Endometrium (tissue), 2 donors: ENCODE measurements at regions not wholly inside any gene's neighbourhood (a gene's known extent, or its start where the extent isn't known, plus 50 kb on each side); places are given as distances from the start of the nearest gene placed in this dataset.

Experiments used
- FAIRE-seq: peaks from 2 replicates; lab custom pipeline; 2012; peaks lifted over from hg19 to GRCh38; lab: Jason Lieb, UNC
- donor health status: control.
- donor health status: control.

DNA sequence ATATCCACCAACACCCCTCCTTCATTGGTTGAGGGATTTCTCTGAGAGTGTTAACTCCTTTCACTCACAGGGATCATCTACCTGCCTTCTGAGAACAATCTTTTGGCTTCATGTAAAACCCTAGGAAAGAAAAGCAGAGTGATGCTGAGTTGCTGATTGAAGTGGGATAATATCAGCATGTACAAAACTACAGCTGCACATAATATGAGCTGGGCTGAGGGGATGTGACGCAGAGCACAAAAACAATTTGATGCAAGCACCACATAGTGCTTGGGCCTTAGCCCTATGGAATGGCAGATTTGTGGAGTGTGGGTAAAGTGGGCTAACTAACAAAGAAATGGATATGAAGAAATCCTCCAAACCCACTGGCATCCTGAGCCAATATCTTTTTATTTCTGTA lies 267.6 kb upstream of the KCNH8 start:
- FAIRE-seq: no peak

GRCh38 chr3:18872466-18872865 lies 275.8 kb upstream of the KCNH8 start:
- no peak for FAIRE-seq

DNA sequence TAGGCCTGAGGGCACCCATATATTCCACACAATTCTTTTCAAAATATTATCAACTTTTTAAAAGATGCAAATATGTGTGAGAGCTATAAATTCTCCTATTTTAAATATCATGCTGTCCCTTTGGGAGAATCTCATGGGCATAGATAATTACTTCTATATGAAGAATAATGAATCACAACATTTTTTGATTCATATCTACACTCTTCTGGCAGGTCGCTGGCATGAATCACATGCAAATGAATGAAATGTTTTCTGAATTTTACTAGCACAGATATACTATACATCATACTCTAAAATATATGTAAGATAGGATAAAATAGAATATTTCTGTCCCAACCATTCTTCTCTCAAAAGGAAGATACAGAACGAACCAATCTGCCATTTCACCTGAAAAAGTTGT lies 277.7 kb upstream of the KCNH8 start:
- FAIRE-seq: no peak

- FAIRE-seq: no peak
Measured at GRCh38 chr3:18870074-18870640, 278.2 kb upstream of the KCNH8 start.

DNA sequence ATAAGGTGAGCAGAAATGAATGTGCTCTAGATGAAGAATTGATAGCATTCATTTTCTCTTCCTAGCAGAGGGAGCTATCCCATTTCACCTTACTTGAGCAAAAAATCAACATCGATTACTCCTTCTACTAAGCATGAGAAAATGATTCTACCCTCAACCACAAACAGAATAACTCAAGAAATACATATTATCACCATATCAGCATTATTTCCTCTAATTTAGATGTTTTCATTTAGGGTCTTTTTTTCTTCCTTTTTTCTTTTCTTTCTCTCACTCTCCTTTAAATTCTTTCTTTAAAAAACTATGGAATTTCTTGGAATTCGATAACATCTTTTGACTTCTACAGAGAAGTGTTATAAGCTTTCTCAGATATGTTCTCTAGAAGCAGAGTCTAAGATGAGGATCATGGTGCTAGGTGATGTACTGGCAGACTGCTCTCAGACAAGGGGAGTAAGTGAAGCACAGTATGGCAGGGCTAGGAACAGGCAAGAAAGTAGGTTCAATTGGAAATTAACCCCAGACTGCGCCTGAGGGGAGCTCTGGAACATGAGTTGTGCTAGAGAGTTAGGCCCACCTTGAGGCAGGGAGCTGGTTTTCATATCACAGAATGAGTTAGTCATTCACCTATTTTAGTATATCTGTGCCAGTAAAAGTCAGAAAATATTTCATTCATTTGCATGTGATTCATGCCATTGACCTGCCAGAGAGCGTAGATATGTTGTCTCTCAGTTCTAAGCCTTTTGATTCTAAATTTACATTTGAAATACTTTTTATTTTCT lies 279.2 kb upstream of the KCNH8 start:
- no peak for FAIRE-seq

DNA sequence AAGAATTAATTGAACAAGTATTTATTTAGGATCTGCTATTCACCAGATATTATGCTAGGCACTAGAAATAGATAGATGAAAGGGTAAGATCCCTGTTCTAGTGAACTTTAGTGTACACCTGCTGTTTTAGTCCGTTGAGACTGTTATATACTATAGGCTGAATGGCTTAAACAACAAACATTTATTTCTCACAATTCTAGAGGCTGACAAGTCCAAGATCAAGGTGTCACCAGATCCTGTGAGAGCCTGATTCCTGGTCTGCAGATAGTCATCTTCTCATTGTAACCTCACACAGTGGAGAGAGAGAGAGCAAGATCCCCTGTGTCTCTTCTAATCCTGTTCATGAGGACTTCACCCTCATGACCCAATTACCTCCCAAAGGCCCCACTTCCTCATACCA lies 281.4 kb upstream of the KCNH8 start:
- FAIRE-seq: no peak

GRCh38 chr3:18864933-18865731 lies 283.2 kb upstream of the KCNH8 start:
- FAIRE-seq: no peak

GRCh38 chr3:18862077-18862476 lies 286.2 kb upstream of the KCNH8 start:
- FAIRE-seq: no peak

DNA sequence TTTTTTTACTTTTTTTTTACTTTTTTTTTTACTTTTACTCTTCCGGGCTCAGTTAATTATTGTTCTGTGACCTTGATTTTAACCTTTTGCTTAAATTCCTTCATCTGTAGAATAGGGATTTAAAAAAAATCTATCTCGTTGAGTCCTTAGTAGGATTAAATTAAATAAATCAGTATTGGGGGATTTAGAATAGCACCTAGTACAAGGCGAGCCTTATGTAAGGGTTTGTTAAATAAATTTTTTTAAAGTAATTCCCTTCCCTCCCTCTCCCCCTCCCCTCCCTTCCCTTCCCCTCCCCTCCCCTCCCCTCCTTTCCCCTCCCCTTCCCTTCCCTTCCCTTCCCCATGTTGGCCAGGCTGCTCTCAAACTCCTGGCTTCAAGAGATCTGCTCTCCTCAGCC lies 287.2 kb upstream of the KCNH8 start:
- no peak for FAIRE-seq

GRCh38 chr3:18853269-18853668 lies 295.0 kb upstream of the KCNH8 start:
- no peak for FAIRE-seq

- FAIRE-seq: no peak
Measured at GRCh38 chr3:18847583-18848197, 300.6 kb upstream of the KCNH8 start.

- FAIRE-seq: no peak
Measured at GRCh38 chr3:18843983-18844382, 304.3 kb upstream of the KCNH8 start.

DNA sequence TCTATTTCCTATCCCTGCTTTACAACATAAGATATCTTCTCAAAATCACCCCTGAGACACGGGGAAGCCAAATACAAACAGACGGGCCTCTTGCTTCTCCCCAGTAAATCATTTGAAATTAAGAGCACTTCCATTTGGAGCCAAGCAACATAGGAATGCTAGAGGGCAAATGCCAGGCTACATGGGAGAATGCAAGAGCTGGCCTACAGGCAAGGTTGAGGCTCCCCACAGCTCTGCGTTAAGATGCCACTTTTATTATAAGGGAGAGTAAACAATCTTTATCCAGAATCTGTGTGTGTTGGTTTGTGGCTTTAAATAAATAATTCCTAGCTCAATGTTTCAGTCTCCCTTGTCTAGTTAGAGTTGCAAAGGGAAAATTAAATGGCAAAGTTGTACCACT lies 305.1 kb upstream of the KCNH8 start:
- no peak for FAIRE-seq

DNA sequence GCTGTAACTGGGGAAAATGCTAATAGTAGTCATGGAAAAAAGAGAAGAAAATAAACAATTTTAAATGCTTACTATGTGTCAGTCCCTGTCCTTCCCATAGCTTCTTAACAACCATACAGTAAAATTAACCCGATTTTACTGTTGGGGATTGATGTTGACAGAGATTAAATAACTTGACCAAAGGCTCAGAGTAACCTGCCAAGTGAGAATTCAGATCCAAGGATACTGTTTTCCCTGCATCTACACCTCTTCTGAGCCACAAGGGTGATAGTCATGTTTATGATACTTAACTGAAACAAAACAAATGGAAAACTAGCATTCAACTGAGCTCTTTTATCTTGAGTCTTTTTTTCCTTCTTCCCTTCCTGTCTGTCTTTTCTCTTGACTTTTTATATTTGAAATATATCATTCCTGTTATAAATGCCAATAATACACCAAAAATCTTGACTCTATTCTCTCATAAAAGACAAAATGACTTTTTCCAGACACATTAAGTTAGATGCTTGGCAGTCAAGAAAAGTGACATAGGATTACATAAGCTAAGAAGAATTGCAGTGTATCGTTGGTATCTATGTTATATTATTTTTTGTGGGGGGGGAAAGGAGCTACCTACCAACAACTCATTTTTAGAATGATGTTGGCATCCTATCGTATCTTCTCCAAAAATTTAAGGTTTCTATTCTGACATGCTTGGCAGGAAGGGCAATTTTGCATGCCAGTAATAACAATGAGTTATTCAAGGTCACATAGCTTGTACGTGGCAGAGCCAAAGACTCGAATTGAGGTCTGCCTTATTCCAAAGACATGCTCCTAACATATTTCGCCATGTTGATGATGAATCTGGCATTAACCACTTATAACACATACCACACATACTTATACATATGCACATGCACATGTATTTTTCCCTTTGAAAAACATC lies 306.6 kb upstream of the KCNH8 start:
- no peak for FAIRE-seq

DNA sequence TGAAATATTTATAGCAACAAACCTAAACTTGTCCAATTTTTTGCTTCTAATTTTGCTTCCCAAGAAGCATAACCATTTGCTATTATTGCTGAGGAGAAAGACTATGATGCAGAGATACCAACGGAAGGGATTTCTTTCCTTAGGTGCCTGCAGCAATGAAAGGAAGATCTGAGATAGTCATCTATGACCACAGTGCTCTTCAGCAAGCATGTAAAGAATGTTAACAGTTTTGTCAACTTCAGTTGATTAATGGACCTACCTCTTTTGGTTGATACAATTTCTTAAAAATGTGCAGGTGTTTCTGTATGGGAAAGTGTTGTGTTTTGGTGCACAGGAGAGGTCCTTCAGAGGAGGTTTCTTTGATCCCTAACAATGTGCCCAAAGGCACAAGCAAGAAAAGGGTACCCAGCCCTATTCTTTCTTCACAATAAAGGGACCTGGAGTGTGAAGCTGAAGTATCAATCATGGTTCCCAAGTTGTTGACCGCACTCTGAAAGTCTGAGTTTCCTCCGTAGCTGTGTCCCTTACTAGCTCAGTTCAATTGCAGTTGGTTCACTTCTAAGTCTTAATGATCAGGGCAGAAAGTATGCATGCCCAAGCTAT lies 307.7 kb upstream of the KCNH8 start:
- FAIRE-seq: no peak

GRCh38 chr3:18838758-18839157 lies 309.6 kb upstream of the KCNH8 start:
- no peak for FAIRE-seq

DNA sequence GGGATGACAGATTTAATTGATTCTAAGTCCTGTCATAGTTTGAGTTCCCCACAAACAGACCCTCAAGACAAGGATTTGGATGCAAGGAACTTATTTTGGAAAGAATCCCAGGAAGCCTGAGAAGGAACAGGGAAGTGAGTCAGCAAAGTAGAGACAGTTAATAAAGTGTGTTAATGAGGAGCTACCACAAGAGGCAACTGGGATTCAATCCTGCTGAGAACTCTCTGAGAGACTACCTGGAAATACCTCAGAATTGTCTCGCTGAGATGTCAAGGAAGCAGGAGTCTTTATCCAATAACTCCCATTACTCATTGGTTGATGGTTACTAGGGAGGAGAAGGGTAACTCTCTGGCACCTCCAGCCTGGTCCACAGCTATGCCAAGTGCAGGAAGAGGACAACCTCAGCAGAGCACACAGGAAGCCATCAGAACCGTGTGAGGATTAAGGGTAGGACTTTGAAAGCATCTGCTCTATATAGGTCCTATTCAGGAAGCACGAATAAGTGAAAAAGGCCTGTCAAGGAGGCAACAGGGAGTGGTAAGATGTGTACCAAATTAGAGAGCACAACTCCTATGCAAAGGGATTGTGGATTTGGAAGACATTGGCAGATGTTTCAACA lies 311.1 kb upstream of the KCNH8 start:
- FAIRE-seq: no peak

DNA sequence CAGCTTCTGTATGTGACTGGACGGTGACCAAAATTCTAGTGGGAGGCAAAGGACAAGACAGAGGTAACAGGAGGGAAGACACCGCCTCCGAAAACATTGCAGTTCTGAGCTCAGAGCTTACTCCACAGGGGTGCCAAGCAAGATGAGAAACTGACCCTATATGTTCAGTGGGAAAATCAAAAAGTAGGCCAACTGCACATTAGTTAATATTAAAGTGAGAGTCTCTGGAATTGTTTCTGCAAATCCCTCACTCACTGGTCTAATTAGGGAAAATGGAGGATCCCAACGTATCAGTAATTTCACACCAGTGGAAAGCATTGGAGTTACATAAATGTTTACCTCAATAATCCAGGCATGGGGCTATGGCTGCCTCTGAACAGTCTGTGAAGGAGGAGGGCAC lies 313.3 kb upstream of the KCNH8 start:
- no peak for FAIRE-seq

DNA sequence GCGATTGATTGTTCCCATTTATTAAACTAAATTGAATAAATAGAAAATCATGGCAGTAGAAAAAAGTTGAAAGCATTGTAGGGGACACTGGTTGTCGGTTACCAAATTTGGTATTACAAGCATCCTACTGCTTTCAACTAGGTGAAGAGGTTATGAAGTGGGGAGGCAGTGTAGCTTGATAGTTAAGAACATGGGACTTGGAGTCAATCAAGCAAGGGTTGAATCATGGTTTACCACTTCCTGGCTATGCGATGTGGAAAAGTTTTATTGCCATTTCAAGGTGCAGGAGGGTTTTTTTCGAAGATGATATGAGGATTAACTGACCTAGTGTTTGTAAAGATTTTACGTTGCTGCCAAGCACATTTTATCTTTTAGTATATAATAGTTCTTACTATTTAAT lies 318.2 kb upstream of the KCNH8 start:
- FAIRE-seq: no peak

DNA sequence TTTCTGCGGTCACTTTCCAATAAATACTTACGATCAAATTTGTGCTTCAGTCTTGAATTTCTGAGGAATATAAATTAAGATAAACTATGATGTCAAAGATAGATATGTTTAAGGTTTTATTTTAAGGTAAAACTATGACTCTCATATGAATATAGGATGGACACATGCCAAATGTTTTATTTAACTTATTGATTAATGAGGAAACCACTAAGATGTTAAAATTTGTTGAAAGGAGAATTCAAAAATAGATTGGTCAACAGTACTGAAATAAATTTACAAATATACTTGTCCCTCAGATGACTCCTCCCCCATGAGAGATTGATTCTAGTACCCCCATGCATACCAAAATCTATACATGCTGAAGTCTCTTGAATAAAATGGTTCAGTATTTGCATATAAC lies 319.7 kb upstream of the KCNH8 start:
- FAIRE-seq: no peak

DNA sequence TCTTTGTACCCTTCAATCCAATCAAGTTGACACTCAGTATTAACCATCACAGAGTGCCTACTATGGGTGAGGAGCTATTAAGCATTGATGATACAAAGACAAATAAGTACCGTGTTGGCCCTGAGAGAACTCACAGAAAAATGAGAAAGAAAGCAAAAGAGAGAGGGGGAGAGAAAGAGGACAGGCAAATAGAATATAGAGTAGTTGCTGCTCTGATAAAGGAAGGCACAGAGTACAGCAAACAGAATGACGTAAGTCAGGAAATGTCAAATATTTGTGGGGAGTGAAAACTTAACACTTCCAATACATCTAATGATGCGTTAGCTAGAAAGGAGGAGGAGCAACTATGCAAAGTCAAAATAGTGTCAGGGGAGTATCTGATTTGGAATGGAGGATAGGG lies 320.6 kb upstream of the KCNH8 start:
- no peak for FAIRE-seq
